ENCODE measurements at regions not wholly inside any gene's neighbourhood (a gene's known extent, or its start where the extent isn't known, plus 50 kb on each side); places are given as distances from the start of the nearest gene placed in this dataset.

DNA sequence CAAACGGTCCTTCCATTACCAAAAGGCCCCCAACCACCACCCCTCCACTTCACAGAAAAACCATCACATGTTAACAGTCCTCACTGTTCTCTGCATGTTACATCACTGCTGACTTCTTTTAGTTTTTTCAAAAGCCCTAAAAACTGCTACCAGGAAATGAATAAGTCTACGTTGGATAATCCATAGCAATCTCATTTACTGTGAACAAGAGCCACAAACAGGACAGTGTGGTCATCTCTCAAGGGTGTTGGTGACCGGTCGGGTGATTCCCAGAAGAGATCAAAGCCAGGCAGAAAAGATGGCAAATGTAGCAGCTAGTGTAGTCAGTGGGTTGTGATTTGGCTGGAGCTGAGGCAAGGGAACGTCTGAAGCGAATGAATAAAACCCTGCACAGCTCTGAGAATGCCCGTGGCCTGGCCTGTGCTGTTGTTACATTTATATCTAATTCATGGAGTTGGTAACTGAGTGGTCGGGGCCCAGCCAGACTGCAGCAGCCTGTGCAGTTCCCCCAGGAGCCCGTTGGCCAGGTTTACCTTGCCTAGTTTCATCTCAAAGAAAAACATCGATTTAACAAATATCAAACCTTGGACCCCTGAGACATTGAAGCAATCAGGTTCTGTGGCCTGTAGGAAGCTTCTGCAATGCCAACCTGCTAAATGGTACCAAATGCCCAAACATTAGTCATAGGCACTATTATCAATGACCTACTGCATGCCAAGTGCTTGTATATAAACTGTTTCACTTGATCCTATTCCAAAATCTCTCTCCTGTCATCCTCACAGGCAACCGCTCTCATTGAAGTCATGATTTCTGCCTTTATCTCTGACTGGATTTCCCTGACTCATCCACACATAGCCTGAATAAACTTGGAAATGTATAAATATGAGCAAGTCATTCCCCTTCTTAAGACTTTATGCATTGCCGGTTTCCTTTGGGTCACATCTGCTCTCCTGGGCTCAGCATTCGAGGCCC, 153.8 kb upstream of the SERP2 start:
- DNase-seq (ENCODE audit: low read depth): no peak
- no peak overlapping the region for H3K4me3 ChIP-seq (ENCODE audit: low read depth, low read length)

DNA sequence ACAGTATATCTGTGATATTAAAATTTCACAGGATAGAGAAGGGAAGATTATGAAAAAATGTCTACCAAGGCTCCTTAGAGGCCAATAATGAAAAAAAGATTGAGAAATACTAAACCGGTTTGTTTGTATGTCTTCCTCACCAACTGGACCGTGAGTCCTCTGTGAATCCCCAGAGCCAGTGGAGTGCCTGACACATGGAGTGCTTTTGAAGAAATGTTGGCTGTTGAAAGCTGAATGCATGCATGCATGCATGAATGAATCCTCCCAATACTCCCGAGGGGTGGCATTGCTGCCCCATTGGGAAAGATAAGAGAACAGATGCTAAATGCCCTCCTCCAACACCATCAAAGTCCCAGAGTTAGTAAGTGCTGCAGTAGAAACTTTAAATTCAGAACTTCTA, 152.7 kb upstream of the SERP2 start:
- no peak for DNase-seq (ENCODE audit: low read depth)

DNA sequence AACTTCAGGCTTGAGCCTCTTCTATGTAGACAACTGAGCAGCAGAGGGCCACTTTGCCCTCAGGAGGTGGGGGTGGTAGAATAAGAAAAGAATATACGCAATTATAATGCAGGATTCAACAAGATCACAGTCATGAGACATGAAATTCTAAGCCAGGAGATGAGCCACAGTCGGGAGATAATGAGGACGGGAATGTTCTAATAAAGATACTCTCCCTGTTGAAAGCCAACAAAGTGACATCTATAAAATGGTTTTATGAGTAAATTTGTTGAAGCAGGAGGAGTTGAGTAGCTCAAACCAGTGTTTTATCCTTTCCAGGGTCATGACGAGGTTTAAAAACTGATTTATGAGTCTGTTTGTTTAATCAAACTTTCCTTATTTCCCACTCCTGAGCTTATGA, 152.0 kb upstream of the SERP2 start:
- no peak for DNase-seq (ENCODE audit: low read depth)
- H3K4me3 ChIP-seq (ENCODE audit: low read depth, low read length): no peak overlapping the region

More for the DNA sequence above, 152.7 kb upstream of the SERP2 start:
- H3K4me3 ChIP-seq (ENCODE audit: low read depth, low read length): no peak overlapping the region

DNA sequence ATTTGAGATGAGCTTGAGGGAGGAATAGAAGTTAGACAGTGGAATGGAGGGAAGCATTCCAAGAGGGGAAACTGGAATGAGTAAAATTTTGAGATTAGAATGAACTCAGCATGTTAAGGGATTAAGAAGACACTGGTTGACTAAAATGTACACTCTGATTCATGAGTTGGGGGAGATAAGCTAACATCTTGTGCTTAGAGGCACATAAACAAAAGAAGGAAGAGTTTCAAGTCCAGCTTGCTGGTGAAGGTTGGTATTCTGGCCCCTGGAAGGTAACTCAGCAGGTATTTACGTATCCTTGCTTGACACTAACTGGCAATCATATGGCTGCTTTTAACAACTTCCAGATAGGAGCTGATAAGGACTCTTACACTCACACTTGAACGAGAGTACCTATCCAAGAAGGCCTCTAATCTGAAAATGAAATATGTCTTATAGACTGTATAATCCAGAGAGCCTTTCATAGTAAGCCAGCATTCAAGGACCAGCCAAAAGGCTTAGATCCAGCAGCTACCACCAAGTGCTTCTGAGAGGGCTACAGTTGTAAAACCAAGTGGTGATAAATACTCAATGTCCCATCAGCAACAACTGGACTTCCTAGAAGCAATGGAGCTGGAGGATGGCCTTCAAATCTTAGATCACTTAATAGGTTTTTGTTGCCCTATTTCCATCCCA, 149.7 kb upstream of the SERP2 start:
- no peak for DNase-seq (ENCODE audit: low read depth)
- H3K4me3 ChIP-seq (ENCODE audit: low read depth, low read length): no peak overlapping the region

DNA sequence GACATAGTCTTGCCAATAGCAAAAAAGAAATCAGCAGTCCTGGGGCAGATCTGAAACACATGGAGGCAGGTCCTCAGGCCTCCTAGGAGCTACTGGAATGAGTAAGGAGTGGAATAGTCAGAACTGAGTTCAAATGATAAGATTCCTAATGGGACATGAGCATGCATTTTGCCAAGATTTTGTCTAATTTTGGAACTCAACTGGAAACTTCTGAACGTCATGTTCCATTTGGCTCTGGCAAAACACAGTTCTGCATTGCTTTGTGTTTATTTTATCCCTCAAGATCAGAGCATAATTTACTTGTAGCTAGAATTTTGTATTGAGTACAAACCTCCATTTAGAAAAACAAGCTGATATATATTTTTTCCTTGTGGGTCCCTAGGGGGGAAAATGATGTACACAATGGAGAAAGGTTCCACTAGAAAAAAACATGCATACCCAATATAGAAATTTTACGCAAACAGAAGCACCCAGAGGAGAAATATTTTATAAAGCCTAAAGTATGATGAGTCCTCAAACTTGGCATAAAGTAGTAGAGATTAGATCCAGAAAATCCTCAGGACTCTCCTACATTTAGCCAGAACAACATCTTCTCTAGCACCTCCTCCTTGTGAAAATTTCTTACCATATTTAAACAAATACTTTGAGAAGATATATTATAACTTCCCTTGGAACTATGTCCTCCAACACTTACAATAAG, 149.0 kb upstream of the SERP2 start:
- DNase-seq (ENCODE audit: low read depth): no peak

DNA sequence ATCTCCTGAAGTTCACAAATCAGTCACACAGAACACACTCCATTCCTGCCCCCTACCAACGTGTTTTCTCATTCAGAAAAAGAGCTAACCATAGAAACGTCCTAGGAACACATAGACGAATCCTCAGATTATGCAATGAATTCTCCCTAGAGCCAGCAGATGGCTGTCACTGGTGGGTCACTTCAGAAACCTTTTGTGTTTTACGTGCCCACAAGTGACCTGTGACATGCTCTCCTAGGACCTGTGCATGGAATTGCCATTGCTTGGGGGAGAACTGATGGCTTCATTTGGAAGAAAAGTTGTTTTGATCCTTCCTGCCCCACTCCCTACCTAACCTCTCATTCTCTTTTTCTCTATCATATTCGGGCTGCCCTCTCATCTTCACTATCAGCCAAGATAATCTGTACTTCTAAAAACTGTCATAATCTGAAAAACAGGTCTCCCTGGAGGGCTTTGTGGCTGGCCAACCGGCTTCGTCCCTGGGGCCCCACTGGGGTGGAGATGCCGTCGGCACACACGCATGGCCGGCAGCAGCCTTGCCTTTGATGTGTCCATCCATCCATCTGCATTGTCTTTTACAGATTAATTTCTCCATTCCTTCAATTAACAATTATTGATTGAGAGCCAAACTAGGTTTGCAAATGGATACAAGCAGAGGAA, 144.1 kb upstream of the SERP2 start:
- no peak for DNase-seq (ENCODE audit: low read depth)
- H3K4me3 ChIP-seq (ENCODE audit: low read depth, low read length): no peak overlapping the region

More for the DNA sequence above, 149.0 kb upstream of the SERP2 start:
- H3K4me3 ChIP-seq (ENCODE audit: low read depth, low read length): no peak overlapping the region

DNA sequence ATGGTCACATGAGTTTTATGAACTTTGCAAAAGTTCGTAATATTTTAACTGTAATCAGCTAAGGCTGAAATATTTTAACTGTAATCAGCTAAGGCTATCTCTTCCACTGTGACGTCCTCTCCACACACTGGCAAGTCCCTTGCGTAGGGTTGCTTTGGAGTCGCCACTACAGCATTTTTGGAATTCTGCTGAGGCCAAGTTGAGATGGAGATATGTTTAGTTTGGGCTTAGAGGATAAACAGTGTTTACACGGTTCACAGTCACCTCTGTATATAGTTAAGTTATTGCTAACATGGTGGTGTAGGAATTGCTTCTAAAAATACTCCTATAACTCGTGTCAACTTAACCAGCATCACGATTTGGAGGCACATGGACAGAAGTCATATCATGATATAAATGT, 143.6 kb upstream of the SERP2 start:
- DNase-seq (ENCODE audit: low read depth): no peak
- no peak overlapping the region for H3K4me3 ChIP-seq (ENCODE audit: low read depth, low read length)

DNA sequence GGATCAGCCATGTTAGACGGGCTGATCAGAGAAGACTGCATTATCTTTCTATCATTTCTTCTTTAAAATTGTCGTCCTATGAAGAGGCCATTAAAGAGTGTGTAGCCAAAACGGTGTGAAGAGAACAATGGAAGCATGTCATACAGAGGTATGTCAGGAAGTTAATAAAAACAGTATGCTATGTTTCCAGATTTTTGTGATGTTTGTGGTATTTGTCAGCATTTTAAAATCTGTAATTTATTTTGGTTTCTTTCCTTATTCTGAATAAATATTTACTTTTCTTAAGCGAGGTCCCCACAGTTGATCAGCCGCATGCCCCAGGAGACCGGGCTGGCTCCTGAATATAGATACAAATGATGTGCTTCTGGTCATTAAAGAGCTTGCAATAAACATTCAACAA, 142.9 kb upstream of the SERP2 start:
- no peak for DNase-seq (ENCODE audit: low read depth)
- no peak overlapping the region for H3K4me3 ChIP-seq (ENCODE audit: low read depth, low read length)

DNA sequence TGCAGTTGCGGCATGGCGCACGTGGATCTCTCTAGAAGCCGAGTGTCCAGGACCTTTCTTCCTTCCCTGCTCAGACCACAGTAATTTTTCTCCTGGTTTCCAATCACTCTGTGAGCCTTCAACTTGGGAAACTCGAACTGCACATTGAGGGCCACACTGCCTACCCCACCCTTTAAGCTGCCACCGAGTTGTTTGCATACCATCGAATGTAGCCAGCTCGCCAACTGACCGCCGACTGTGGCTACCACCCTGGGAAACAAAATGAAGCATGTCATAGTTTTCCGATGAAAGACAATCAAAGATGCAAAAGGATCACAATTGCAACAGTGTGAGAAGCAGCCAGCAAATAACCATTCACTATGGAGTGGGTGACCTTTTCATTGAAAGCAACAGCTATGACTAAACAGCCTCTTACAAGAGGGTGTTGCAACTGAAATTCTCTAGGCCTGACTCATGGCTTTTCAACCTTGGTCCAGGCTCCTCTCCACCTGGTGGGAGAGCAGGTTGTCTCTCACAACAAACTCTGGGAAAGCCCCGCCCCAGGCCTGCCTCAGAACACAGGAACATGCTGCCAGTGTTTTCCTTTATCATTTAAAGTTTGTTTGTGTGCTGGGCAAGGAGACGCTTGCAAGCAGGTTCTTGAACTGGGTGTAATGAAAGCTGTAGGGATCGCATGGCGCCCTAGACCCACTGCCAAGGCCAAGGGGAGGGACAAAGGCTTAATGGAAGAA, 141.7 kb upstream of the SERP2 start:
- H3K4me3 ChIP-seq (ENCODE audit: low read depth, low read length): no peak overlapping the region
- DNase-seq (ENCODE audit: low read depth): peak; percentile 95

DNA sequence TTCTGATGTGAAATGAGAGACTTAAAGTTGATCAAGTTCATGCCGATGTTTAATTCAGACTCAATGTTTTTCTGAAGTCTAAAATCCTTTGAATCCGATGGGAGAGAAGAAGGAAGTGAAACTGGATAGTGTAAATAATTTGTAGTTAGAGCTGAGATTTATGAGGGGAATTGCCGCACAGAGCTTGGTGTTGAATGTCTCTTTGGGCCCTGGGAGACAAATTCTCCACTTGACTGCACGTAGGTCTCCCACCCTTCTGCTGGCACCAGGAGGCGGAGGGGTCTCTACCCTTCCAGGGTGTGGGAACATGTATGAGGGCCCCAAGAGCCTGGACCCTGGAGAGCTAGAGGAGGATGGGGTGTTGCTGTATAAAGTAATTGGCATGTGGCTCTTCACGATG, 140.8 kb upstream of the SERP2 start:
- no peak overlapping the region for H3K4me3 ChIP-seq (ENCODE audit: low read depth, low read length)
- no peak for DNase-seq (ENCODE audit: low read depth)

DNA sequence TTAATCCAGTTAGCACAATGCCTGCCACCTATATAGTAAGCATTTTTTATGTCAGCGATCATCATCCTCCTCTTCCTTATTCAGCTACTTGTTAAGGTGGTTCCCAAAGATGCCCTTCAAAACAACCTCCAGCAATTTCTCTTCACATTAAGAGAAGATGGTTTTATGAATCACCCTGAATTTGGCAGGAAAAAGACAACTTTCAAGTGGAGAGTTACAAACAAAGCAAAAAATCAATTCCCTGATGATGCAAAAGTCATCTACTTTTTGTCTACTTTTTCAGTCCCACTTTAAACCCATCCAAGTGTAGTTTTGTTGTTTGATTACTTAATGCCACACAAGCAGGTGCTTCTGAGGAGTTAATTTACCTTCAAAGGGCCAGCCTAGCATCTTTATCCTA, 139.1 kb upstream of the SERP2 start:
- no peak for DNase-seq (ENCODE audit: low read depth)
- H3K4me3 ChIP-seq (ENCODE audit: low read depth, low read length): no peak overlapping the region

DNA sequence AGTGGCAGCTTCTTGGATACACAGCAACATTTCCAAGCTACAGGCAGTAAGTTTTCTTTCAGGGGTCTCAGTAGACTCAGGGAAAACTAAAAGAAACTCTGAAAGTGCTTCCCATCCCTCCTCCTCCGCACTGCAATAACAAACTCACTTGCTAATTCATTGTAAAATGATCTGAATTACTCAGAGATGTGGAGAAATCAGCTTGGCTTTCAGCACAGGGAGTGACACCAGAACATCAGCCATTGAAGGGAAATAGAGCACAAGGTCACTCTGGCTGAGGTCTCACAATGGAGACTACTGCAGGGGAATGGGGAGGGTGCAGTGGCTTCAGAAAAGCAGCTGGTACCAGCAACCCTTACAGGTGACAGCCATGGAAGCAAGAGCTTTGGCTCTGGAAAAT, 137.3 kb upstream of the SERP2 start:
- DNase-seq (ENCODE audit: low read depth): no peak
- H3K4me3 ChIP-seq (ENCODE audit: low read depth, low read length): no peak overlapping the region

DNA sequence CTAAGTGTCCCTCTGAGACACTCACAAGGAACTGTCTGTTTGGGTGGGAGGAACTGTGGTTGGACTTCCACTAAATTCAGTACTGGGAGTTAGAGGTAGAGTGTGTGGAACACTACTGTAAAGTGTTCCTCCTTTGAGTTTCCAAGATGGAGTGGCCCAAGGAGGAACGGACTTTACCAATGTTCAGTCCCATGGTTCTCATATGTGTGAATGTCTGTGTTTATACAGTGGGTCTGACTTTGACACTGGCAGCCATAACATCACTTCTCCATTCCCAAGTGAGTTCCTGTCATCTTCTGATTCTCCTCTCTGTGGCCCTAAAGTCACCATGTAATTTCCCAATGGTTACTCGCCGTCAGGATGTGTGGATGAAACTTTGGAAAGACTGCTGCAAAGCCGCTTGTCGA, 136.8 kb upstream of the SERP2 start:
- no peak for DNase-seq (ENCODE audit: low read depth)
- H3K4me3 ChIP-seq (ENCODE audit: low read depth, low read length): no peak overlapping the region

DNA sequence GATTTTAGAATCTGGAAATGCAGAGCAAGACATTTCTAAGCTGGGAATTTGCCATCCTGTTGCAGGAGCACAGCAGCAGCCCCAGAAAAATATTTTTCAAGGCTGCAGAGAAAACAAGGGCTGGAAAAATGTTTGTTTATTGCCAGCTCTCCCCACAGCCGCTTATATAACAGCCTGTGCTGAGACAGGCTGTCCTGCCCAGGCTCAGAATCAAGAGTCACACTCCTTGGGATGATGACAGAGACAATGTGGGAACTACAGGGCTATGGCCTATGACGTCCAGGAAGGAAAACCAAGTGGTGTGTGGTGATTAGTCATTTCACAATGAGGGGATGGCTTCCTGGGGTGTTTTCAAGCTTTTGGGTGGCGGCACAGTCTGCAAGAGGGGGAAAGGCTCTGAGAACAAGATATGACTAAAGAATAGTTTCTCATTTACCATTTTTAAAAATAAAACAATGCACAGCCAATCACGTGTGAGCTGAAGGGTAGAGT, 136.3 kb upstream of the SERP2 start:
- peak; percentile 95 for DNase-seq (ENCODE audit: low read depth)
- H3K4me3 ChIP-seq (ENCODE audit: low read depth, low read length): no peak overlapping the region

DNA sequence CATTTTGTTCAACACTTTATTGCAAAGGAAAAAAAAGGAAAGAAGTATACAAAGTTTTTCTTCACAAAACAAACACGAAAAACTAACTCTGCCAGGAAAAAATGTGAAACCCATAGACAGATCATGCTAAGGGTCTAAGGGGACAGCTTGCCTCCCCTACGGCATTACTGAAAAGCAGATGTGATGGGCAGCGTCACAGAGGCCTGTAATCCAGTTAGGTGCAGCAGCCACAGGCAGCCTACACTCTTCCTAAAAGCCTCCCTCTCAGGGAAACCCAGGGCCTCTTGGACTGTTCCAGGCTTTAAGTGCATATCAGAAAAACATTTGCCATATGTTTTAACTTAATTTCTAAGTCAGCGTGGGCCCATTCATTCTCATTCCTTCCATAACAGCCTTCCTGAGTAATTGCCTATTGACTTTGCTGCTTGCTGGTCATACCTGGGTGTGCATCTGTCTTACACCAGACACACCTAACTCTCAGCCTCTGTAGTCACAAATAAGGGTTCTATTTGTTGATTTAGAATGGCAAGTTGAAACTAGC, 135.7 kb upstream of the SERP2 start:
- H3K4me3 ChIP-seq (ENCODE audit: low read depth, low read length): no peak overlapping the region
- DNase-seq (ENCODE audit: low read depth): no peak

DNA sequence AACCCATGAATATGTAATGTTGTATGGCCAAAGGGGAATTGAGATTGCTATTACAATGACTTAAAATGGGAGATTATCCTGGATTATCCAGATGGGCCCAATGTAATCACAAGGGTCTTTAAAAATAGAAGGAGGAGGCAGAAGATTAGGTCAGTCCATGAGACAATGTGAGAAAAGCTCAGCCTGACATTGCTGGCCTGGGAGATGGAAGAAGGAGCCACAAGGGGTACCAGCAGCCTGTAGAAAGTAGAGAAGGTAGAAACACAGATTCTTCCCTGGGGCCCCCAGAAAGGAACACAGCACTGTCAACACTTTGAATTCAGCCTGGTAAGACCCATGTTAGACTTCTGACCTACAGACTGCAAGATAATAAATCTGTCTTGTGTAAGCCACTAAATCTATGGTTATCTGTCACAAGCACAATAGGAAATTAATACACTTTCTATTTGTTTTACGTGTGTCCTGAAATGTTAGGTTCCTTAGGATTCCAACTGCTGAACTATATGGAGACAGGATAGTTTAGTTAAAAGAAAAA, 132.9 kb upstream of the SERP2 start:
- DNase-seq (ENCODE audit: low read depth): no peak
- no peak overlapping the region for H3K4me3 ChIP-seq (ENCODE audit: low read depth, low read length)

DNA sequence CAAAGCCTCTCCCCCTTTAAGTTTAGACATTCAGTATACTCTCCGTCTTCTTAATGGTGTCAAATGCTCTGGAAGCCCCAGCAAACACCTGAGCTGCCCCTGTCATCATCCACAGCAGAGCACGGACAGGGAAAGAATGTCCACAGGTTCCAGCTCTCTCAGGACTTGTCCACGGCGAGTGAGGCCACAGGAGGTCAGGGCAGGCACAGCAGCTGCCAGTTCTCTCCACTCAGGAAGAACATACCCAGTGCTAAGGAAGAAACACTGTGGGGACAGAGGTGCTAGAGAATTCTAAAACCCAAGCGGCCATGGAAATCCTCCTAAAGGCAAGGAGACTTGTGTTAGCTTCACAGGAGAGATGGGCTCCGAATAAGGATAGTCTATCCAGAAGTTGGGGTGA, 132.0 kb upstream of the SERP2 start:
- DNase-seq (ENCODE audit: low read depth): no peak
- no peak overlapping the region for H3K4me3 ChIP-seq (ENCODE audit: low read depth, low read length)

DNA sequence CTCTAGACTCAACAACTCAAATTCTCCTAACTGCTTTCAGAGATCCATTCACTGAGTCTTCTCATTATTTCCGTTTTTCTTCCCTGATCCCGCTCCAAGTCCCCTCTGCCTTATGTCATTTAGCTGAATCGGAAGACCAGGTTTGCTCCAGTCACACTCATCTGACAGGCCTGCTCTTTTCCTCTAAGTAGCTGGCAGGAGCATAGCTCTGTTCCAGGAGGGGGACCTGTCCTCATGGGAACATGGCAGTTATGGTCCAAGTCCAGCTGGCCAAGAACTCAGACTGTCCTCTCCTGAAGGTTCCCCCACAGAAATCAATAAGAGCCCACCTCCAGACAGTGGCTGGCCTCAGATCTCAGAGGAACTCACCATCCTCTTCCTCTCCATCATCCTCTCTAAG, 130.9 kb upstream of the SERP2 start:
- no peak for DNase-seq (ENCODE audit: low read depth)
- no peak overlapping the region for H3K4me3 ChIP-seq (ENCODE audit: low read depth, low read length)

All from skeletal muscle cell (primary cell).